ENCODE measurements at regions not wholly inside any gene's neighbourhood (a gene's known extent, or its start where the extent isn't known, plus 50 kb on each side); places are given as distances from the start of the nearest gene placed in this dataset.

GRCh38 chr2:240296476-240297255 is 138.8 kb upstream of the GPC1 start:
- Histone ChIP-seq H3K4me2 (ENCODE audit: low read length) (no peak overlapping the region), H3K27me3 (ENCODE audit: low read length) (peaks cover 8% of the 10 kb centered on the region; the same call in 1 of the 2 replicates), H3K9ac (ENCODE audit: low read length) (no peak overlapping the region), H3K79me2 (ENCODE audit: low read length) (no peaks in the 10 kb centered on the region), H3K4me1 (ENCODE audit: insufficient read depth, low read length) (no peaks in the 10 kb centered on the region), H3K36me3 (ENCODE audit: low read depth, low read length) (no peaks in the 10 kb centered on the region), H2AFZ (ENCODE audit: low read length) (no peak overlapping the region), H3K4me3 (ENCODE audit: low read length) (no peak overlapping the region), H3F3A (ENCODE audit: low read length, unreplicated experiment) (no peaks in the 10 kb centered on the region), H3K27ac (ENCODE audit: low read length) (no peak overlapping the region), H3K9me3 (ENCODE audit: low read length) (no peaks in the 10 kb centered on the region), H4K20me1 (ENCODE audit: low read length) (no peaks in the 10 kb centered on the region), H3K9me2 (replicated peaks; ENCODE audit: low read length) (no peaks in the 10 kb centered on the region)
- intact Hi-C loops (cut with micrococcal nuclease), result no loop called here
- TF ChIP-seq CTCF (conservative IDR thresholded peaks at IDR 0.05; ENCODE audit: low read depth, low read length) (no peak), EZH2 (IDR thresholded peaks at IDR 0.05; ENCODE audit: low read length, unreplicated experiment) (no peak), EZH2phosphoT487 (IDR thresholded peaks at IDR 0.05; ENCODE audit: borderline replicate concordance, low read length) (no peak)
- POLR2A ChIA-PET (ENCODE audit: unreplicated experiment), result no interaction called here
- DNase-seq (no peak), ATAC-seq (no peak)
- BruUV-seq (replicated peaks), result no TSS peak
- CTCF ChIA-PET, result no interaction called here

- H3K36me3 ChIP-seq (ENCODE audit: low read depth, low read length), result no peaks in the 10 kb centered on the region
- H3K79me2 ChIP-seq (ENCODE audit: low read length), result no peaks in the 10 kb centered on the region
- H3F3A ChIP-seq (ENCODE audit: low read length, unreplicated experiment), result no peaks in the 10 kb centered on the region
- DNase-seq (no peak), ATAC-seq (no peak)
- H3K4me3 ChIP-seq (ENCODE audit: low read length), result no peak overlapping the region
- CTCF ChIA-PET, result no interaction called here
- no peaks in the 10 kb centered on the region for H3K9me3 ChIP-seq (ENCODE audit: low read length)
- no peak overlapping the region for H3K27ac ChIP-seq (ENCODE audit: low read length)
- TF ChIP-seq EZH2phosphoT487 (IDR thresholded peaks at IDR 0.05; ENCODE audit: borderline replicate concordance, low read length), result no peak
- no peak for TF ChIP-seq EZH2 (IDR thresholded peaks at IDR 0.05; ENCODE audit: low read length, unreplicated experiment)
- TF ChIP-seq CTCF (conservative IDR thresholded peaks at IDR 0.05; ENCODE audit: low read depth, low read length), result no peak
- no peak overlapping the region for H3K4me2 ChIP-seq (ENCODE audit: low read length)
- POLR2A ChIA-PET (ENCODE audit: unreplicated experiment), result no interaction called here
- no peaks in the 10 kb centered on the region for H4K20me1 ChIP-seq (ENCODE audit: low read length)
- no peaks in the 10 kb centered on the region for H3K27me3 ChIP-seq (ENCODE audit: low read length)
- intact Hi-C loops (cut with micrococcal nuclease), result no loop called here
- H3K9me2 ChIP-seq (replicated peaks; ENCODE audit: low read length), result no peaks in the 10 kb centered on the region
- H3K9ac ChIP-seq (ENCODE audit: low read length), result no peak overlapping the region
- BruUV-seq (replicated peaks), result no TSS peak
- no peaks in the 10 kb centered on the region for H3K4me1 ChIP-seq (ENCODE audit: insufficient read depth, low read length)
- no peak overlapping the region for H2AFZ ChIP-seq (ENCODE audit: low read length)
These were observed 138.0 kb upstream of the GPC1 start for GRCh38 chr2:240297256-240298116.
